HCT116 (cell line): ENCODE measurements at regions not wholly inside any gene's neighbourhood (a gene's known extent, or its start where the extent isn't known, plus 50 kb on each side); places are given as distances from the start of the nearest gene placed in this dataset.

Source experiments
- ATAC-seq: fragments of 200-7000 bp; cut with Tn5 transposase; 2 replicates; pipeline ENCODE4 v1.9.1; 2020; ENCODE audit warnings: mild to moderate bottlenecking, moderate library complexity
- BruUV-seq: library from RNA; stranded (reverse); fragments of 400-500 nt; replicated peaks from 2 replicates; lab custom pipeline; 2021; lab: Mats Ljungman, UMichigan
- CTCF ChIA-PET: fragments of 300-600 bp; sonication (Branson Sonifier 250); formaldehyde crosslinking; loops from one replicate; lab custom pipeline; 2021; ENCODE audit warnings: antibody characterized with exemption; lab: Charles Lee
- POLR2A ChIA-PET: fragments of 300-600, 350-600 bp; sonication (Branson Sonifier 250); formaldehyde crosslinking; loops from one replicate; lab custom pipeline; 2021; ENCODE audit warnings: antibody characterized with exemption; lab: Charles Lee
- RAD21 ChIA-PET, 2 experiments: fragments of 300-600 bp; sonication (Branson Sonifier 250); formaldehyde crosslinking; loops; one replicate each; lab custom pipeline; 2023; ENCODE audit warnings: low total read pairs in 2 of 2; ENCODE audit not compliant: uncharacterized antibody in 2 of 2, unreplicated experiment in 2 of 2, low non-redundant PET in 1 of 2; lab: Charles Lee
- DNase-seq: peaks from one replicate; pipeline ENCODE4 v3.0.0-alpha.2; 2010; ENCODE audit warnings: low read depth, low spot score
- H2AFZ ChIP-seq: fragments of 200-600 bp; shearing (Covaris generic), sonication (generic); 2 replicates; pipeline ENCODE4 v1.6.1; 2017; ENCODE audit warnings: low read depth, mixed run types, mixed read lengths, antibody characterized with exemption, low read length; ENCODE audit not compliant: poor library complexity, severe bottlenecking
- H3K27ac ChIP-seq: 2 replicates; pipeline ENCODE4 v1.5.1; 2012; ENCODE audit warnings: low read depth, low read length
- H3K27me3 ChIP-seq: fragments of 200-600 bp; sonication (generic); 2 replicates; pipeline ENCODE4 v1.6.1; 2016; ENCODE audit warnings: mixed run types, low read length, mixed read lengths; ENCODE audit not compliant: insufficient read depth
- H3K36me3 ChIP-seq, 2 experiments: fragments of 200-500 bp in 1 of 2; fragments of 200-600 bp in 1 of 2; sonication (Bioruptor generic) in 1 of 2; sonication (generic) in 1 of 2; 2 replicates each; pipeline versions ENCODE4 v1.5.1 to v1.6.1; 2014 to 2016; ENCODE audit warnings: low read length in 2 of 2, inconsistent platforms in 1 of 2, mixed read lengths in 1 of 2, mixed run types in 1 of 2; ENCODE audit not compliant: insufficient read depth in 2 of 2, control insufficient read depth in 1 of 2
- H3K4me1 ChIP-seq, 2 experiments: fragments of 200-600 bp in 1 of 2; sonication (generic) in 1 of 2; 2 replicates each; pipeline versions ENCODE4 v1.5.1 to v1.6.1; 2012 to 2017; ENCODE audit warnings: low read length in 2 of 2, inconsistent platforms in 1 of 2, mild to moderate bottlenecking in 1 of 2, mixed read lengths in 1 of 2, mixed run types in 1 of 2, moderate library complexity in 1 of 2; ENCODE audit not compliant: insufficient read depth in 2 of 2, control insufficient read depth in 1 of 2
- H3K4me2 ChIP-seq: fragments of 200-600 bp; sonication (generic); 2 replicates; pipeline ENCODE4 v1.6.1; 2017; ENCODE audit warnings: mixed run types, low read length, mixed read lengths
- H3K4me3 ChIP-seq, 2 experiments: fragments of 200-600 bp in 1 of 2; sonication (generic) in 1 of 2; replicated peaks in 1 of 2; 2 replicates each; pipeline ENCODE4 v1.5.1; 2011 to 2016; ENCODE audit warnings: low read length in 2 of 2, control low read depth in 1 of 2, low read depth in 1 of 2, mild to moderate bottlenecking in 1 of 2, mixed read lengths in 1 of 2, mixed run types in 1 of 2
- H3K79me2 ChIP-seq: fragments of 200-600 bp; sonication (generic); 2 replicates; pipeline ENCODE4 v1.6.1; 2017; ENCODE audit warnings: mild to moderate bottlenecking, mixed run types, low read length, moderate library complexity, mixed read lengths; ENCODE audit not compliant: insufficient read depth
- H3K9ac ChIP-seq: fragments of 200-600 bp; sonication (generic); 2 replicates; pipeline ENCODE4 v1.6.1; 2016; ENCODE audit warnings: low read length, mixed read lengths
- H3K9me2 ChIP-seq: fragments of 200-600 bp; sonication (generic), shearing (Covaris generic); 2 replicates; pipeline ENCODE4 v1.6.1; 2017; ENCODE audit warnings: mixed run types, mild to moderate bottlenecking, moderate library complexity; ENCODE audit not compliant: insufficient read depth
- H3K9me3 ChIP-seq, 2 experiments: fragments of 200-500 bp in 1 of 2; fragments of 200-600 bp in 1 of 2; sonication (Bioruptor generic) in 1 of 2; sonication (generic) in 1 of 2; 2 replicates each; pipeline ENCODE4 v1.6.1; 2014 to 2017; ENCODE audit warnings: low read length in 2 of 2, mixed read lengths in 2 of 2, inconsistent platforms in 1 of 2, low read depth in 1 of 2, mild to moderate bottlenecking in 1 of 2, mixed run types in 1 of 2, moderate library complexity in 1 of 2; ENCODE audit not compliant: control insufficient read depth in 1 of 2, insufficient read depth in 1 of 2
- H4K20me1 ChIP-seq: fragments of 200-600 bp; sonication (generic), shearing (Covaris generic); 2 replicates; pipeline ENCODE4 v1.6.1; 2017; ENCODE audit warnings: mixed run types, mild to moderate bottlenecking, moderate library complexity; ENCODE audit not compliant: insufficient read depth
- CEBPB ChIP-seq: IDR thresholded peaks from 2 replicates; pipeline ENCODE4 v1.6.1; 2012; ENCODE audit warnings: low read depth
- EGR1 ChIP-seq: IDR thresholded peaks from 2 replicates; pipeline ENCODE4 v1.6.1; 2012; ENCODE audit warnings: low read depth
- ELF1 ChIP-seq: IDR thresholded peaks from 2 replicates; pipeline ENCODE4 v1.6.1; 2012; ENCODE audit warnings: low read depth, borderline replicate concordance
- EZH2 ChIP-seq: fragments of 200-600 bp; sonication (generic); IDR thresholded peaks from 2 replicates; pipeline ENCODE4 v1.6.1; 2017; ENCODE audit warnings: antibody characterized with exemption, mixed run types
- EZH2phosphoT487 ChIP-seq: fragments of 200-600 bp; IDR thresholded peaks from 2 replicates; pipeline ENCODE4 v1.6.1; 2018; ENCODE audit warnings: antibody characterized with exemption, borderline replicate concordance
- FOSL1 ChIP-seq: IDR thresholded peaks from 2 replicates; pipeline ENCODE4 v1.6.1; 2012; ENCODE audit warnings: low read depth
- JUND ChIP-seq: IDR thresholded peaks from 2 replicates; pipeline ENCODE4 v1.6.1; 2012
- POLR2A ChIP-seq: IDR thresholded peaks from 2 replicates; pipeline ENCODE4 v1.7.0; 2011; ENCODE audit warnings: borderline replicate concordance; ENCODE audit not compliant: insufficient read depth, insufficient read length; ENCODE audit errors: extremely low read depth
- POLR2AphosphoS5 ChIP-seq: IDR thresholded peaks from 2 replicates; pipeline ENCODE4 v1.6.1; 2011; ENCODE audit warnings: mild to moderate bottlenecking, low read depth, low read length, moderate library complexity
- RAD21 ChIP-seq: IDR thresholded peaks from 2 replicates; pipeline ENCODE4 v1.6.1; 2012; ENCODE audit warnings: low read depth, mild to moderate bottlenecking
- SIN3A ChIP-seq: IDR thresholded peaks from 2 replicates; pipeline ENCODE4 v1.6.1; 2012; ENCODE audit warnings: low read depth
- SP1 ChIP-seq: IDR thresholded peaks from 2 replicates; pipeline ENCODE4 v1.6.1; 2012; ENCODE audit warnings: low read depth
- ZFX ChIP-seq: fragments of 450-650 bp; IDR thresholded peaks from 2 replicates; pipeline ENCODE4 v1.6.1; 2017
- ZNF274 ChIP-seq: fragments of 200-500 bp; sonication (Bioruptor generic); IDR thresholded peaks from 2 replicates; pipeline ENCODE4 v1.6.1; 2014; ENCODE audit warnings: mild to moderate bottlenecking, low read depth, low read length, inconsistent platforms
- intact Hi-C: fragments of 100-400 bp; cut with micrococcal nuclease; formaldehyde crosslinking; loops from 2 replicates; pipeline ENCODE4 v1.10.0; 2022
- TF ChIP-seq, protein P1 (sequence below): IDR thresholded peaks from 2 replicates; pipeline ENCODE4 v1.6.1; 2012
- TF ChIP-seq, protein P2 (sequence below): IDR thresholded peaks from 2 replicates; pipeline ENCODE4 v1.6.1; 2012; ENCODE audit warnings: low read depth

DNA sequence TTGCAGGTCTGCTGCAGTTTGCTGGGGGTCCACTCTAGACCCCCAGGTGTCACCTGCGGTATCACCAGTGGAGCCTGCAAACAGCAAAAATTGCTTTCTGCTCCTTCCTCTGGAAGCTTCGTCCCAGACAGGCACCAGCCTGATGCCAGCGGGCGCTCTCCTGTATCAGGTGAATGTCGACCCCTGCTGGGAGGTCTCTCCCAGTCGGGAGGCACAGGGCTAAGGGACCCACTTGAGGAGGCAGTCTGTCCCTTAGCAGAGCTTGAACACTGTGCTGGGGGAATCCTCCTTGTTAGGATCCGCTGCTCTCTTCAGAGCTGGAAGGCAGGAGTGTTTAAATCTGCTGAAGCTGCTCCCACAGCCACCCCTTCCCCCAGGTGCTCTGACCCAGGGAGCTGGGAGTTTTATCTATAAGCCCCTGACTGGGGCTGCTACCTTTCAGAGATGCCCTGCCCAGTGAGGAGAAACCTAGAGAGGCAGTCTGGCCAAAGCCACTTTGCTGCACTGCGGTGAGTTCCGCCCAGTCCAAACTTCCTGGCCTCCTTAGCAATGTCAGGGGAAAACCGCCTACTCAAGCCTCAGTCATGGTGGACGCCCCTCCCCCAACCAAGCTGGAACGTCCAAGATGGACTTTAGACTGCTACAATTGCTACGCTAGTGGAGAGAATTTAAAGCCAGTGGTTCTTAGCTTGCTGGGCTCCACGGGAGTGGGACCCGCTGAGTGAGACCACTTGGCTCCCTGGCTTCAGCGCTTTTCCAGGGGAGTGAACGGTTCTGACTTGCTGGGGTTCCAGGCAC, 652.5 kb downstream of the KCNJ3 start:
- H2AFZ ChIP-seq: no peak overlapping the region
- no peaks in the 10 kb centered on the region for H3K79me2 ChIP-seq
- H4K20me1 ChIP-seq: no peaks in the 10 kb centered on the region
- no TSS peak for BruUV-seq
- no peak for DNase-seq
- H3K4me3 ChIP-seq: no peak overlapping the region
- no peak overlapping the region for H3K9ac ChIP-seq
- H3K27me3 ChIP-seq: no peaks in the 10 kb centered on the region
- CTCF ChIA-PET: no interaction called here
- no peak for ATAC-seq
- no peak overlapping the region for H3K4me2 ChIP-seq
- H3K27ac ChIP-seq: no peak overlapping the region
- H3K9me2 ChIP-seq: no peaks in the 10 kb centered on the region
- no peaks in the 10 kb centered on the region for H3K4me1 ChIP-seq
- H3K9me3 ChIP-seq: no peaks in the 10 kb centered on the region
- intact Hi-C loops: no loop called here
- TF ChIP-seq FOSL1: no peak
- no peak for TF ChIP-seq EGR1
- no peak for TF ChIP-seq POLR2A
- no peak for TF ChIP-seq EZH2
- TF ChIP-seq JUND: no peak
- no peak for TF ChIP-seq POLR2AphosphoS5
- no peak for TF ChIP-seq SP1
- no peak for TF ChIP-seq ELF1
- no peak for TF ChIP-seq ZNF274
- no peak for TF ChIP-seq ZFX
- TF ChIP-seq, protein P1, sequence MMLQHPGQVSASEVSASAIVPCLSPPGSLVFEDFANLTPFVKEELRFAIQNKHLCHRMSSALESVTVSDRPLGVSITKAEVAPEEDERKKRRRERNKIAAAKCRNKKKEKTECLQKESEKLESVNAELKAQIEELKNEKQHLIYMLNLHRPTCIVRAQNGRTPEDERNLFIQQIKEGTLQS: no peak
- TF ChIP-seq CEBPB: no peak
- TF ChIP-seq SIN3A: no peak
- TF ChIP-seq EZH2phosphoT487: no peak
- TF ChIP-seq, protein P2, sequence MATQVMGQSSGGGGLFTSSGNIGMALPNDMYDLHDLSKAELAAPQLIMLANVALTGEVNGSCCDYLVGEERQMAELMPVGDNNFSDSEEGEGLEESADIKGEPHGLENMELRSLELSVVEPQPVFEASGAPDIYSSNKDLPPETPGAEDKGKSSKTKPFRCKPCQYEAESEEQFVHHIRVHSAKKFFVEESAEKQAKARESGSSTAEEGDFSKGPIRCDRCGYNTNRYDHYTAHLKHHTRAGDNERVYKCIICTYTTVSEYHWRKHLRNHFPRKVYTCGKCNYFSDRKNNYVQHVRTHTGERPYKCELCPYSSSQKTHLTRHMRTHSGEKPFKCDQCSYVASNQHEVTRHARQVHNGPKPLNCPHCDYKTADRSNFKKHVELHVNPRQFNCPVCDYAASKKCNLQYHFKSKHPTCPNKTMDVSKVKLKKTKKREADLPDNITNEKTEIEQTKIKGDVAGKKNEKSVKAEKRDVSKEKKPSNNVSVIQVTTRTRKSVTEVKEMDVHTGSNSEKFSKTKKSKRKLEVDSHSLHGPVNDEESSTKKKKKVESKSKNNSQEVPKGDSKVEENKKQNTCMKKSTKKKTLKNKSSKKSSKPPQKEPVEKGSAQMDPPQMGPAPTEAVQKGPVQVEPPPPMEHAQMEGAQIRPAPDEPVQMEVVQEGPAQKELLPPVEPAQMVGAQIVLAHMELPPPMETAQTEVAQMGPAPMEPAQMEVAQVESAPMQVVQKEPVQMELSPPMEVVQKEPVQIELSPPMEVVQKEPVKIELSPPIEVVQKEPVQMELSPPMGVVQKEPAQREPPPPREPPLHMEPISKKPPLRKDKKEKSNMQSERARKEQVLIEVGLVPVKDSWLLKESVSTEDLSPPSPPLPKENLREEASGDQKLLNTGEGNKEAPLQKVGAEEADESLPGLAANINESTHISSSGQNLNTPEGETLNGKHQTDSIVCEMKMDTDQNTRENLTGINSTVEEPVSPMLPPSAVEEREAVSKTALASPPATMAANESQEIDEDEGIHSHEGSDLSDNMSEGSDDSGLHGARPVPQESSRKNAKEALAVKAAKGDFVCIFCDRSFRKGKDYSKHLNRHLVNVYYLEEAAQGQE: no peak
- TF ChIP-seq RAD21: no peak
- POLR2A ChIA-PET: no interaction called here
- RAD21 ChIA-PET: no interaction called here
- H3K36me3 ChIP-seq: no peaks in the 10 kb centered on the region
